HEK293 (cell line): ENCODE measurements at regions not wholly inside any gene's neighbourhood (a gene's known extent, or its start where the extent isn't known, plus 50 kb on each side); places are given as distances from the start of the nearest gene placed in this dataset.

ENCODE experiments used
- AEBP2 ChIP-seq: fragments of 450-650 bp; formaldehyde crosslinking; IDR thresholded peaks from 2 replicates; pipeline ENCODE4 v1.5.1; 2016; ENCODE audit warnings: missing biosample characterization, missing genetic modification characterization, borderline replicate concordance
- BCL6B ChIP-seq: fragments of 450-650 bp; formaldehyde crosslinking; IDR thresholded peaks from 2 replicates; pipeline ENCODE4 v1.5.1; 2017; ENCODE audit warnings: missing biosample characterization, missing genetic modification characterization
- CTCF ChIP-seq: fragments of 450-650 bp; formaldehyde crosslinking; IDR thresholded peaks from 2 replicates; pipeline ENCODE4 v1.5.1; 2016; ENCODE audit warnings: missing biosample characterization, missing genetic modification characterization
- KLF1 ChIP-seq: fragments of 450-650 bp; formaldehyde crosslinking; IDR thresholded peaks from 2 replicates; pipeline ENCODE4 v1.5.1; 2016; ENCODE audit warnings: missing biosample characterization, missing genetic modification characterization
- OVOL3 ChIP-seq: fragments of 450-650 bp; formaldehyde crosslinking; IDR thresholded peaks from 2 replicates; pipeline ENCODE4 v1.5.1; 2016; ENCODE audit warnings: missing biosample characterization, missing genetic modification characterization
- SP2 ChIP-seq: fragments of 450-650 bp; formaldehyde crosslinking; IDR thresholded peaks from 2 replicates; pipeline ENCODE4 v1.5.1; 2016; ENCODE audit warnings: missing biosample characterization, missing genetic modification characterization
- ZBTB21 ChIP-seq: fragments of 450-650 bp; formaldehyde crosslinking; IDR thresholded peaks from 2 replicates; pipeline ENCODE4 v1.5.1; 2017; ENCODE audit warnings: missing biosample characterization, missing genetic modification characterization
- ZEB2 ChIP-seq: fragments of 450-650 bp; formaldehyde crosslinking; IDR thresholded peaks from 2 replicates; pipeline ENCODE4 v1.5.1; 2016; ENCODE audit warnings: missing biosample characterization, missing genetic modification characterization
- ZFP3 ChIP-seq: fragments of 450-650 bp; formaldehyde crosslinking; IDR thresholded peaks from 2 replicates; pipeline ENCODE4 v1.5.1; 2016; ENCODE audit warnings: low read depth, missing biosample characterization, missing genetic modification characterization
- ZNF148 ChIP-seq: fragments of 450-650 bp; formaldehyde crosslinking; IDR thresholded peaks from 2 replicates; pipeline ENCODE4 v1.5.0; 2017; ENCODE audit warnings: missing biosample characterization, missing genetic modification characterization, borderline replicate concordance
- ZNF221 ChIP-seq: fragments of 450-650 bp; formaldehyde crosslinking; IDR thresholded peaks from 2 replicates; pipeline ENCODE4 v1.5.1; 2017; ENCODE audit warnings: missing biosample characterization, missing genetic modification characterization, borderline replicate concordance
- ZNF350 ChIP-seq: fragments of 450-650 bp; formaldehyde crosslinking; IDR thresholded peaks from 2 replicates; pipeline ENCODE4 v1.5.0; 2017; ENCODE audit warnings: missing biosample characterization, mild to moderate bottlenecking, missing genetic modification characterization
- ZNF426 ChIP-seq: fragments of 450-650 bp; formaldehyde crosslinking; IDR thresholded peaks from 2 replicates; pipeline ENCODE4 v1.5.1; 2017; ENCODE audit warnings: missing biosample characterization, missing genetic modification characterization, mild to moderate bottlenecking, inconsistent platforms, moderate library complexity
- ZNF433 ChIP-seq: fragments of 450-650 bp; formaldehyde crosslinking; IDR thresholded peaks from 2 replicates; pipeline ENCODE4 v1.5.1; 2016; ENCODE audit warnings: missing biosample characterization, missing genetic modification characterization, low read depth
- ZNF518A ChIP-seq: fragments of 450-650 bp; formaldehyde crosslinking; conservative IDR thresholded peaks from 2 replicates; pipeline ENCODE4 v1.5.1; 2016; ENCODE audit warnings: low read depth, missing biosample characterization, missing genetic modification characterization
- ZNF596 ChIP-seq: fragments of 450-650 bp; IDR thresholded peaks from 2 replicates; pipeline ENCODE4 v1.5.0; 2018; ENCODE audit warnings: missing biosample characterization, mild to moderate bottlenecking, missing genetic modification characterization, moderate library complexity
- ZNF660 ChIP-seq: fragments of 450-650 bp; IDR thresholded peaks from 2 replicates; pipeline ENCODE4 v1.5.1; 2018; ENCODE audit warnings: missing biosample characterization, mild to moderate bottlenecking, missing genetic modification characterization
- ZSCAN23 ChIP-seq: fragments of 450-650 bp; formaldehyde crosslinking; IDR thresholded peaks from 2 replicates; pipeline ENCODE4 v1.5.1; 2016; ENCODE audit warnings: missing biosample characterization, missing genetic modification characterization
- TF ChIP-seq, protein P1 (sequence below): fragments of 450-650 bp; formaldehyde crosslinking; IDR thresholded peaks from 2 replicates; pipeline ENCODE4 v1.5.1; 2016; ENCODE audit warnings: missing biosample characterization, missing genetic modification characterization
- TF ChIP-seq, protein P2 (sequence below): fragments of 450-650 bp; formaldehyde crosslinking; IDR thresholded peaks from 2 replicates; pipeline ENCODE4 v1.5.1; 2016; ENCODE audit warnings: missing biosample characterization, missing genetic modification characterization
- TF ChIP-seq, protein P3 (sequence below): fragments of 450-650 bp; formaldehyde crosslinking; IDR thresholded peaks from 2 replicates; pipeline ENCODE4 v1.5.1; 2016; ENCODE audit warnings: missing biosample characterization, missing genetic modification characterization

DNA sequence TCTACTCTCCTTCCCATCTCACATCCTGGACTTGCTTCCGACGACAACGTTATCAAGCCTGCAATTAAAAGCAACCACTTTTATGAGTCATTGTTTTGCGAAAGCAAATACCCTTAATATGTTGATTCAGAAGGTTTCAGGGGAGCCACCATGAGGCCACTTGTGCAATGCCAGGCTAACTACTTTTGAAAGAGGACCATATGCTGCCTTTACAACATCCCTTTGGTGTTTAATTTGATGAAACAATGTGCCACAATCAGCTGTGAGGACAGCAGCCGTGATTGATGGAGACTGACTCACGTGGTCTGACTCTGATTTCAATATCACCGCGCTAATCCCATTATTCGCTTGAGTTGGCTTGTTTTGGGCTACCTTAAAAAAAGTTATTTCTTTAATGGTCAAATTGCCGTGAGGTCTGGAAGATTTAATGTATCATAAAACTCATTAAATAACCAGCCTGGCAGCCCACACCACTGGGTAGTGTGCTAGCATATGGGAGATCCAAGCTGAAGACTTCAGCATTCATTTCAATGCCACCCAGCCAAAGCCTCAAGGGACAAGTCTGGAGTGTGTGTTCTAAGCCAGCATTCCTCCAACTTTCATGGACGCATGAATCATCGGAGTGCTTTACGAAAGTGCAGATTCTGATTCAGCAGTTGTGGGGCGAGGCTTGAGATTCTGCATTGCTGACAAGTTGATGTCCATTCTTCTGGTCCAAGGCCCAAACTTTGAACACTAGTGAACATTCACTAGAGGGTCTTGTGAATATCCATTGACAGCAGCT, 73.3 kb upstream of the PAXBP1 start (continued):
- TF ChIP-seq CTCF (tag by site-specific recombination) (no peak; the same call in 1 of the 2 replicates), BCL6B (peak; percentile 72), AEBP2 (no peak), SP2 (no peak), ZEB2 (peak; percentile 82; the same call in 1 of the 2 replicates), ZNF660 (tag by site-specific recombination) (no peak), ZNF518A (tag by site-specific recombination) (no peak), ZSCAN23 (peak; percentile 90), ZNF433 (tag by site-specific recombination) (no peak), ZNF221 (tag by site-specific recombination) (no peak), ZBTB21 (tag by site-specific recombination) (peak; percentile 59), ZNF350 (tag by site-specific recombination) (0 out of 2 replicates have a peak, but pooled peaks have one; percentile 10), ZNF596 (tag by site-specific recombination) (no peak), KLF1 (tag by site-specific recombination) (no peak), ZFP3 (no peak), ZNF148 (tag by site-specific recombination) (no peak), OVOL3 (tag by site-specific recombination) (0 out of 2 replicates have a peak, but pooled peaks have one; percentile 2), ZNF426 (tag by site-specific recombination) (no peak)
- TF ChIP-seq, protein P1, sequence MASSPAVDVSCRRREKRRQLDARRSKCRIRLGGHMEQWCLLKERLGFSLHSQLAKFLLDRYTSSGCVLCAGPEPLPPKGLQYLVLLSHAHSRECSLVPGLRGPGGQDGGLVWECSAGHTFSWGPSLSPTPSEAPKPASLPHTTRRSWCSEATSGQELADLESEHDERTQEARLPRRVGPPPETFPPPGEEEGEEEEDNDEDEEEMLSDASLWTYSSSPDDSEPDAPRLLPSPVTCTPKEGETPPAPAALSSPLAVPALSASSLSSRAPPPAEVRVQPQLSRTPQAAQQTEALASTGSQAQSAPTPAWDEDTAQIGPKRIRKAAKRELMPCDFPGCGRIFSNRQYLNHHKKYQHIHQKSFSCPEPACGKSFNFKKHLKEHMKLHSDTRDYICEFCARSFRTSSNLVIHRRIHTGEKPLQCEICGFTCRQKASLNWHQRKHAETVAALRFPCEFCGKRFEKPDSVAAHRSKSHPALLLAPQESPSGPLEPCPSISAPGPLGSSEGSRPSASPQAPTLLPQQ (tag by site-specific recombination) = peak; percentile 55; the same call in 1 of the 2 replicates
- TF ChIP-seq, protein P2, sequence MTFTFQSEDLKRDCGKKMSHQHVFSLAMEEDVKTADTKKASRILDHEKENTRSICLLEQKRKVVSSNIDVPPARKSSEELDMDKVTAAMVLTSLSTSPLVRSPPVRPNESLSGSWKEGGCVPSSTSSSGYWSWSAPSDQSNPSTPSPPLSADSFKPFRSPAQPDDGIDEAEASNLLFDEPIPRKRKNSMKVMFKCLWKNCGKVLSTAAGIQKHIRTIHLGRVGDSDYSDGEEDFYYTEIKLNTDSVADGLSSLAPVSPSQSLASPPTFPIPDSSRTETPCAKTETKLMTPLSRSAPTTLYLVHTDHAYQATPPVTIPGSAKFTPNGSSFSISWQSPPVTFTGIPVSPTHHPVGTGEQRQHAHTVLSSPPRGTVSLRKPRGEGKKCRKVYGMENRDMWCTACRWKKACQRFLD = no peak
- TF ChIP-seq, protein P3, sequence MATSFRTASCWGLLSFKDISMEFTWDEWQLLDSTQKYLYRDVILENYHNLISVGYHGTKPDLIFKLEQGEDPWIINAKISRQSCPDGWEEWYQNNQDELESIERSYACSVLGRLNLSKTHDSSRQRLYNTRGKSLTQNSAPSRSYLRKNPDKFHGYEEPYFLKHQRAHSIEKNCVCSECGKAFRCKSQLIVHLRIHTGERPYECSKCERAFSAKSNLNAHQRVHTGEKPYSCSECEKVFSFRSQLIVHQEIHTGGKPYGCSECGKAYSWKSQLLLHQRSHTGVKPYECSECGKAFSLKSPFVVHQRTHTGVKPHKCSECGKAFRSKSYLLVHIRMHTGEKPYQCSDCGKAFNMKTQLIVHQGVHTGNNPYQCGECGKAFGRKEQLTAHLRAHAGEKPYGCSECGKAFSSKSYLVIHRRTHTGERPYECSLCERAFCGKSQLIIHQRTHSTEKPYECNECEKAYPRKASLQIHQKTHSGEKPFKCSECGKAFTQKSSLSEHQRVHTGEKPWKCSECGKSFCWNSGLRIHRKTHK (tag by site-specific recombination) = no peak
